ENCODE measurements at regions not wholly inside any gene's neighbourhood (a gene's known extent, or its start where the extent isn't known, plus 50 kb on each side); places are given as distances from the start of the nearest gene placed in this dataset.

- no peak for ATAC-seq
- no peaks in the 10 kb centered on the region for H3K36me3 Mint-ChIP-seq (ENCODE audit: low read depth)
- no peaks in the 10 kb centered on the region for H3K4me1 Mint-ChIP-seq (ENCODE audit: low read depth)
- no peak for DNase-seq
- no peak overlapping the region for H3K4me3 Mint-ChIP-seq
- intact Hi-C loops (cut with micrococcal nuclease): no loop called here
- POLR2A ChIA-PET: no interaction called here
- H3K27me3 Mint-ChIP-seq: no peaks in the 10 kb centered on the region
- no peak overlapping the region for H3K27ac Mint-ChIP-seq
- TF ChIP-seq CTCF (IDR thresholded peaks at IDR 0.05): no peak
- H3K9me3 Mint-ChIP-seq: no peaks in the 10 kb centered on the region
- CTCF ChIA-PET: no interaction called here
These were observed 163.8 kb downstream of the RASSF9 start for GRCh38 chr12:85672436-85672835.

GRCh38 chr12:85673921-85674420 is 162.2 kb downstream of the RASSF9 start:
- CTCF ChIA-PET: no interaction called here

GRCh38 chr12:85676816-85677749 is 159.1 kb downstream of the RASSF9 start:
- no peaks in the 10 kb centered on the region for H3K27me3 Mint-ChIP-seq
- TF ChIP-seq CTCF (IDR thresholded peaks at IDR 0.05): no peak
- CTCF ChIA-PET: interaction anchor here (1.7 kb wide), 1 partner anchor 20 kb away, joined by 6 read pairs; no protein-coding TSS in a partner anchor
- peaks cover 8% of the 10 kb centered on the region for H3K9me3 Mint-ChIP-seq
- no peak overlapping the region for H3K4me3 Mint-ChIP-seq
- no peaks in the 10 kb centered on the region for H3K4me1 Mint-ChIP-seq (ENCODE audit: low read depth)
- H3K27ac Mint-ChIP-seq: no peak overlapping the region
- intact Hi-C loops (cut with micrococcal nuclease): no loop called here
- POLR2A ChIA-PET: no interaction called here
- H3K36me3 Mint-ChIP-seq (ENCODE audit: low read depth): no peaks in the 10 kb centered on the region
- ATAC-seq (no peak), DNase-seq (no peak)

More at GRCh38 chr12:85673921-85674420, 162.2 kb downstream of the RASSF9 start:
- Mint-ChIP-seq H3K27ac (no peak overlapping the region), H3K27me3 (no peaks in the 10 kb centered on the region), H3K9me3 (no peaks in the 10 kb centered on the region), H3K36me3 (ENCODE audit: low read depth) (no peaks in the 10 kb centered on the region), H3K4me3 (no peak overlapping the region), H3K4me1 (ENCODE audit: low read depth) (no peaks in the 10 kb centered on the region)
- TF ChIP-seq CTCF (IDR thresholded peaks at IDR 0.05): no peak
- ATAC-seq (no peak), DNase-seq (no peak)
- POLR2A ChIA-PET: no interaction called here
- intact Hi-C loops (cut with micrococcal nuclease): no loop called here

GRCh38 chr12:85679296-85679695 is 156.9 kb downstream of the RASSF9 start:
- Mint-ChIP-seq H3K9me3 (peaks cover 8% of the 10 kb centered on the region), H3K27me3 (no peaks in the 10 kb centered on the region), H3K4me1 (ENCODE audit: low read depth) (no peaks in the 10 kb centered on the region), H3K27ac (no peak overlapping the region), H3K4me3 (no peak overlapping the region), H3K36me3 (ENCODE audit: low read depth) (no peaks in the 10 kb centered on the region)
- CTCF ChIA-PET: interaction anchor here (1.7 kb wide), 1 partner anchor 22 kb away, joined by 6 read pairs; no protein-coding TSS in a partner anchor
- no peak for TF ChIP-seq CTCF (IDR thresholded peaks at IDR 0.05)
- POLR2A ChIA-PET: no interaction called here
- ATAC-seq (no peak), DNase-seq (no peak)
- intact Hi-C loops (cut with micrococcal nuclease): no loop called here

GRCh38 chr12:85680881-85681280 is 155.3 kb downstream of the RASSF9 start:
- intact Hi-C loops (cut with micrococcal nuclease): no loop called here
- no peaks in the 10 kb centered on the region for H3K36me3 Mint-ChIP-seq (ENCODE audit: low read depth)
- TF ChIP-seq CTCF (IDR thresholded peaks at IDR 0.05): no peak
- H3K27ac Mint-ChIP-seq: no peak overlapping the region
- H3K9me3 Mint-ChIP-seq: peaks cover 8% of the 10 kb centered on the region
- H3K4me1 Mint-ChIP-seq (ENCODE audit: low read depth): no peaks in the 10 kb centered on the region
- H3K4me3 Mint-ChIP-seq: no peak overlapping the region
- ATAC-seq: no peak
- no peaks in the 10 kb centered on the region for H3K27me3 Mint-ChIP-seq
- ChIA-PET CTCF (interaction anchor here (0.6 kb wide), 1 partner anchor 236 kb away, joined by 4 read pairs; no protein-coding TSS in a partner anchor), POLR2A (no interaction called here)
- no peak for DNase-seq
